ENCODE measurements at regions not wholly inside any gene's neighbourhood (a gene's known extent, or its start where the extent isn't known, plus 50 kb on each side); places are given as distances from the start of the nearest gene placed in this dataset.

DNA sequence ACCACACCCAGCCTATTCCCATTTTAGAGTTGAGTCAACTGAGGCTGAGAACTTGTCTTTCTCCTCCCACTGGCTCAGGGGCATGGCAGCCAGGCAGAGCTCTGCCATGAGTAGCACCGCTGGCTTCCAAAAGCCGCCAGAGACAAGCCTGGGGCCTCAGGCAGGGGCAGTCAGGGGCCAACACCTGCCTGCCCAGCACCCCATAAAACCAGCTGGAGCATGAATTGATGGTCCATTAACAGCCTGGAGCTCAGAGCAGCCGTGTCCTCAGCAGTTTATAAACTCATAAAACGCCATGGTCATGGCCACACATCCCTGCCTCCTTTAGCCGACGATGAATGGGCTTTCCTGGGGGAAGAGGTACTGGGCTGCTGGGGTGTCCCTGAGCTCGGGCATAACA, 50.6 kb upstream of the PAX7 start:
- Mint-ChIP-seq H3K4me3 (ENCODE audit: unreplicated experiment) (no peak overlapping the region), H3K9me3 (ENCODE audit: unreplicated experiment) (no peaks in the 10 kb centered on the region), H3K27me3 (ENCODE audit: insufficient read depth, unreplicated experiment) (peaks cover 4% of the 10 kb centered on the region), H3K36me3 (ENCODE audit: insufficient read depth, unreplicated experiment) (no peaks in the 10 kb centered on the region), H3K4me1 (ENCODE audit: low read depth, unreplicated experiment) (no peaks in the 10 kb centered on the region), H3K27ac (ENCODE audit: unreplicated experiment) (no peak overlapping the region)
- TF ChIP-seq CTCF (IDR thresholded peaks at IDR 0.05; ENCODE audit: insufficient read depth in 1 of 2, low read depth in 1 of 2, low read length in 1 of 2, severe bottlenecking in 1 of 2, unreplicated experiment in 1 of 2) = no peak
- Histone ChIP-seq H3K4me1 (no peaks in the 10 kb centered on the region), H3K4me3 (ENCODE audit: low read depth, low read length) (no peak overlapping the region), H3K36me3 (ENCODE audit: control insufficient read depth, insufficient read depth, low read length) (no peaks in the 10 kb centered on the region), H3K9me3 (no peaks in the 10 kb centered on the region), H3K27me3 (replicated peaks; ENCODE audit: control insufficient read depth, insufficient read depth, low read length) (no peaks in the 10 kb centered on the region)
- intact Hi-C loops (cut with micrococcal nuclease; ENCODE audit: unreplicated experiment) = loop anchor here (10.0 kb wide), 1 partner anchor 925 kb away; no protein-coding TSS in a partner anchor
- no TSS peak for BruUV-seq (replicated peaks)
- DNase-seq = no peak
- ChIA-PET CTCF (no interaction called here), POLR2A (no interaction called here)

DNA sequence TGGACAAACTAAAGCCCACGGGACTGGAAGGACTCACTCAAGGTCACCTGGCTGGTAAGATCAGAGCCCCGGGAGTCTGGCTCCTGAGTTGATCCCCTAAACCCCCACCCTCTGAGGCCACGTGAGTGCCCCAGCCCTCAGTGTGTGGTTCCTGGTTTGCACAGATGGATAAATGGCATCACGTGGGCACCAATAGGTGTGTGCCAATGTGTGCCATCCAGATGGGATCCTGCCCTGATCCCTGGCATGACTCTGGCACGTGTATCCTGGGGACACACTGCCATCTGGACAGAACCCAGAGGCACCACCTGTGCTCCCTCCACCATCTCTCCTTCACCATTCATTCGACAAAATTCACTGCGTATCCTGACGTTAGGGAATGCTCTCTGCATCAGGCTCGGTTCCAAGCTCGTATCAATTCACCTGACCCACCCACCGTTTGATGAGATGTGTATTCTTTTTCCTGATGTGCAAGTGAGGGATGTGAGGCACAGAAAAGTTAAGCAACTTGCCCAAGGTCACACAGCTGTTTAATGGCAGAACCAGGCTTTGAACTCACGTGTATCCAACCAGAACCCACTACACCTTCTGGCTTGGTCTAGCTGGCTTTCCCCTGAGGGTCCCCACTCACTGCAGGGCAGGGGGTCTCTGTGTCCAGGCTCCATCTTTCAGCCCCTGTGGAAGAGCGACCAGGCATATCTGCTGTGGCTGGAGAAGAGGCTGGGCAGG, 49.8 kb upstream of the PAX7 start:
- Mint-ChIP-seq H3K27me3 (ENCODE audit: insufficient read depth, unreplicated experiment) (peaks cover 4% of the 10 kb centered on the region), H3K4me1 (ENCODE audit: low read depth, unreplicated experiment) (no peaks in the 10 kb centered on the region), H3K9me3 (ENCODE audit: unreplicated experiment) (no peaks in the 10 kb centered on the region), H3K36me3 (ENCODE audit: insufficient read depth, unreplicated experiment) (no peaks in the 10 kb centered on the region), H3K27ac (ENCODE audit: unreplicated experiment) (no peak overlapping the region), H3K4me3 (ENCODE audit: unreplicated experiment) (no peak overlapping the region)
- Histone ChIP-seq H3K4me1 (no peaks in the 10 kb centered on the region), H3K36me3 (ENCODE audit: control insufficient read depth, insufficient read depth, low read length) (no peaks in the 10 kb centered on the region), H3K9me3 (no peaks in the 10 kb centered on the region), H3K27me3 (replicated peaks; ENCODE audit: control insufficient read depth, insufficient read depth, low read length) (no peaks in the 10 kb centered on the region), H3K4me3 (ENCODE audit: low read depth, low read length) (no peak overlapping the region)
- intact Hi-C loops (cut with micrococcal nuclease; ENCODE audit: unreplicated experiment) = loop anchor here (10.0 kb wide), 1 partner anchor 926 kb away; no protein-coding TSS in a partner anchor
- no peak for DNase-seq
- BruUV-seq (replicated peaks) = no TSS peak
- ChIA-PET CTCF (interaction anchor here (1.2 kb wide), 2 partner anchors 23 to 25 kb away, joined by 4 to 7 read pairs; no protein-coding TSS in a partner anchor), POLR2A (no interaction called here)
- no peak for TF ChIP-seq CTCF (IDR thresholded peaks at IDR 0.05; ENCODE audit: insufficient read depth in 1 of 2, low read depth in 1 of 2, low read length in 1 of 2, severe bottlenecking in 1 of 2, unreplicated experiment in 1 of 2)
